Mucosa of descending colon (tissue), 3 donors: ENCODE measurements at regions not wholly inside any gene's neighbourhood (a gene's known extent, or its start where the extent isn't known, plus 50 kb on each side); places are given as distances from the start of the nearest gene placed in this dataset.

ENCODE experiments used
- ATAC-seq: fragments of 200-7000 bp; cut with Tn5 transposase; one replicate; pipeline ENCODE4 v1.9.1; 2020; ENCODE audit warnings: mild to moderate bottlenecking, moderate library complexity
- DNase-seq, 3 donors: peaks; one replicate each; pipeline ENCODE4 v3.0.0-alpha.2; 2020
- H3K36me3 ChIP-seq: fragments of 200-600 bp; one replicate; pipeline ENCODE4 v1.8.0; 2021; ENCODE audit warnings: low read depth, mild to moderate bottlenecking
- H3K4me1 ChIP-seq: fragments of 200-600 bp; one replicate; pipeline ENCODE4 v1.8.0; 2021; ENCODE audit warnings: low read depth, mild to moderate bottlenecking
- H3K4me3 ChIP-seq: fragments of 200-600 bp; one replicate; pipeline ENCODE4 v1.8.0; 2021; ENCODE audit warnings: mild to moderate bottlenecking
- H3K9me3 ChIP-seq: fragments of 200-600 bp; one replicate; pipeline ENCODE4 v1.8.0; 2021; ENCODE audit warnings: mild to moderate bottlenecking
- intact Hi-C, 2 donors: fragments of 100-400 bp; cut with DNase I in 1 of 2; cut with micrococcal nuclease in 1 of 2; formaldehyde crosslinking; loops; one replicate each; pipeline versions ENCODE4 v1.11.0 to v1.11.1; 2022; cut with DNase I, micrococcal nuclease
- TF ChIP-seq, protein P1 (sequence below): fragments of 200-600 bp; IDR thresholded peaks from one replicate; pipeline ENCODE4 v1.8.0; 2022; ENCODE audit warnings: antibody characterized with exemption, mild to moderate bottlenecking
- donor health status: DM: no; HTN: no; CAD: no; lungs with moderate emphysema.
- donor health status: DM: no; HTN: no; CAD: no.
- donor health status: DM: no; HTN: yes; CAD: no.

DNA sequence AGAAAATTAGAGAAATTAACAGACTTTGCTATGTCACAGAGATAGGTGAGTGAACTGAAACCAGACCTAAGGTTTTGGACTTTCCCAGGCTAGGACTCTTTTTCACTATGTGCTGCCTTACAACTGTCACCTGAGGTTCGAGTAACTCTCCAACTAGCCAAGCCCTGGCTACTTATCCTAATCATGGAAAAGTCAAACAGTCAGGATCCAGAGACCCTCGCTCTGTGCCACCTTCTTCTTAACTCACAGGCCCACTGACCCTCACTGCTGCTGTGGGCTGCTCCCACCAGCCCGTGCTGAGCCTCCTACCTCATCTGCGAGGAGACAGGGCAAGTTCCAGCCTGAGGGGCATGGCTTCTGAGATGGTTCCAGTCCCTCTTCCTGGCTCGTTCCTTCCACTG lies 211.4 kb upstream of the KLF14 start:
- intact Hi-C loops = no loop called here
- DNase-seq = no peak
- ATAC-seq = no peak
- Histone ChIP-seq H3K4me1 (peaks cover 22% of the 10 kb centered on the region), H3K9me3 (no peaks in the 10 kb centered on the region), H3K4me3 (no peak overlapping the region), H3K36me3 (no peaks in the 10 kb centered on the region)
- TF ChIP-seq, protein P1, sequence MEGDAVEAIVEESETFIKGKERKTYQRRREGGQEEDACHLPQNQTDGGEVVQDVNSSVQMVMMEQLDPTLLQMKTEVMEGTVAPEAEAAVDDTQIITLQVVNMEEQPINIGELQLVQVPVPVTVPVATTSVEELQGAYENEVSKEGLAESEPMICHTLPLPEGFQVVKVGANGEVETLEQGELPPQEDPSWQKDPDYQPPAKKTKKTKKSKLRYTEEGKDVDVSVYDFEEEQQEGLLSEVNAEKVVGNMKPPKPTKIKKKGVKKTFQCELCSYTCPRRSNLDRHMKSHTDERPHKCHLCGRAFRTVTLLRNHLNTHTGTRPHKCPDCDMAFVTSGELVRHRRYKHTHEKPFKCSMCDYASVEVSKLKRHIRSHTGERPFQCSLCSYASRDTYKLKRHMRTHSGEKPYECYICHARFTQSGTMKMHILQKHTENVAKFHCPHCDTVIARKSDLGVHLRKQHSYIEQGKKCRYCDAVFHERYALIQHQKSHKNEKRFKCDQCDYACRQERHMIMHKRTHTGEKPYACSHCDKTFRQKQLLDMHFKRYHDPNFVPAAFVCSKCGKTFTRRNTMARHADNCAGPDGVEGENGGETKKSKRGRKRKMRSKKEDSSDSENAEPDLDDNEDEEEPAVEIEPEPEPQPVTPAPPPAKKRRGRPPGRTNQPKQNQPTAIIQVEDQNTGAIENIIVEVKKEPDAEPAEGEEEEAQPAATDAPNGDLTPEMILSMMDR = no peak

DNA sequence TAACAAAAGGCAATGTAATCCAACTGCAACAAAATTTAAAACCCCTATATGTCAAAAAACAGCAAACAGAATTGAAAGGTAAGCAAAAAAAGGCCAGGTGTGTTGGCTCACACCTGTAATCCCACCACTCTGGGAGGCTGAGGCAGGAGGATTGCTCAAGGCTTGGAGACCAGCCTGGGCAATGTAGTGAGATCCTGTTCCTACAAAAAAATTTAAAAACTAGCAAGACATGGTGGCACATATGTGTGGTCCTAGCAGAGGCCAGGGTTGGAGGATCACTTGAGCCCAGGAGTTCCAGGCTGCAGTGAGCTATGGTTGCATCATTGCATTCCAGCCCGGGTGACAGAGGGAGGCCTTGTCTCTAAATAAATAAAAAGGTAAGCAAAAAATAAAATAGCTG lies 212.1 kb upstream of the KLF14 start:
- Histone ChIP-seq H3K4me1 (peaks cover 22% of the 10 kb centered on the region), H3K4me3 (no peak overlapping the region), H3K9me3 (no peaks in the 10 kb centered on the region), H3K36me3 (no peaks in the 10 kb centered on the region)
- intact Hi-C loops = no loop called here
- TF ChIP-seq, protein P1 = no peak
- ATAC-seq (no peak), DNase-seq (no peak)

DNA sequence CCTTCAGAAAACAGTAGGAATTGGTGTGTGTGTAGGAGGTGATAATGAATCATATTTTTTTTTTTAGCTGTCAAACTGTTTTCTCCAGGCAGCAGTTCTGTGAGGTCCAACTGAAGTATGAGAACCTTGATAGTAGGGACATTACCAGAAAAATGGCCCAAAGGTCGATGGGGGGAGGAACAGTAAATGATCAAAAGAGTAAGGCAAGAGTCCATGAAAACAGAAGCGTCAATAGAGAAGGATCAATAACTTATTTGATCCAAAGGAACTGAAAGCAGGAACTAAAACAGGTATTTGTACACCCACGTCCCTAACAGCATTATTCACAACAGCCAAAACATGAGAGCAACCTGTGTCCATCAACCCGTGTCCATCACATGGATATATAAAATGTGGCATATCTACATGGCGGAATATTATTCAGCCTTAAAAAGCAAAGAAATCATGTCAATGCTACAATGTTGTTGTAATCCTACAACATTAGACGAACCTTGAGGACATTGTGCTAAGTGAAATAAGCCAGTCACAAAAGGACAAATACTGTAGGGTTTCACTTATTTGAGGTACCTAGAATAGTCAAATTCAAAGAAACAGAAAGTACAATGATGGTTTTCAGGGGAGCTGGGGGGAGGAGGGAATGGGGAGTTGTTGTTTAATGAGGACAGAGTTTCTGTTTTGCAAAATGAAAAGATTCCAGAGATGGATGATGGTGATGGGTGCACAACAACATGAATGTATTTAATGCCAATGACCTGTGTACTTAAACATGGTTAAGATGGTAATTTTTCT lies 214.0 kb upstream of the KLF14 start:
- H3K9me3 ChIP-seq = no peaks in the 10 kb centered on the region
- DNase-seq = no peak
- no peak overlapping the region for H3K4me3 ChIP-seq
- no peaks in the 10 kb centered on the region for H3K36me3 ChIP-seq
- no peak for ATAC-seq
- intact Hi-C loops = no loop called here
- TF ChIP-seq, protein P1 = no peak
- H3K4me1 ChIP-seq = peaks cover 10% of the 10 kb centered on the region

DNA sequence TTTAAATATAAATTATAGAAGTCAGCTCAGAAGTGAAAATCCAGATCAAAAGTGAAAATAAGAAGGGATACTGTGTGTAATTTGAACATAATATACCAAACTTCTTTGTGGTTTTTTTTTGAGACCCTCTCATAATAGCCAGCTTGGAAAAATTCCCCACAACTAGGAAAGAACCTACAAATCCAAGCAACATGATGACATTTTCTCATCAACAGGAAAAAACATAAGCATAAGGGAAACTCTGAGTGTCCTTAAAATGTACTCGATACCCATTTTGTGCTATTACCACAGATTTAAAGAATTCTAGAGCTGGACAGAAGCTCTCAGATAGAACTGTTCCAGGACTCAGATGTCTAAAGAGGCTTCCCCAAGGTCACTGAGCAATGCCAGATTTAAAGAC lies 214.8 kb upstream of the KLF14 start:
- H3K4me3 ChIP-seq = no peak overlapping the region
- H3K4me1 ChIP-seq = peaks cover 6% of the 10 kb centered on the region
- no peaks in the 10 kb centered on the region for H3K9me3 ChIP-seq
- H3K36me3 ChIP-seq = no peaks in the 10 kb centered on the region
- intact Hi-C loops = no loop called here
- no peak for DNase-seq
- no peak for ATAC-seq
- TF ChIP-seq, protein P1 = no peak

DNA sequence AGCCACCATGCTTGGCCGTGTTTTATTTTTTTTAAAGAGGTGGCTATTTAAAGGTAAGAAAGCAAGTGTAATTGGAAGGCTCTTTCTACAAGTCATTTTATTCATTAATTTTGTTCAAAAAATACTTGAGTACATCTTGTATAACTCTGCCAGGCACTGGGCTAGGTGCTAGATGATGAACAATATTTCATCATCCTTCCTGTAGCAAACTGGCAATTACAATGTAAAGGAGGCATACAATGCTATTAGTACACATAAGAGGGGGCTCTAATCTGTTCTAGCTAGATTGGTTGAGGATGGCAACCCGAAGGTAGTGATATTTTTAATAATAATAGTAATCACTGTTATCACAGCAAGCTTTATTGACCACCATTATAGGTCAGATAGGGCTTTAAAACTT lies 215.5 kb upstream of the KLF14 start:
- no peak overlapping the region for H3K4me3 ChIP-seq
- ATAC-seq = no peak
- intact Hi-C loops = no loop called here
- H3K36me3 ChIP-seq = no peaks in the 10 kb centered on the region
- no peaks in the 10 kb centered on the region for H3K9me3 ChIP-seq
- peaks cover under 1% of the 10 kb centered on the region for H3K4me1 ChIP-seq
- no peak for DNase-seq
- TF ChIP-seq, protein P1 = no peak
